ENCODE measurements at regions not wholly inside any gene's neighbourhood (a gene's known extent, or its start where the extent isn't known, plus 50 kb on each side); places are given as distances from the start of the nearest gene placed in this dataset.
A peak's percentile ranks its signal among the peaks of the same experiment; 100 is the strongest.

DNA sequence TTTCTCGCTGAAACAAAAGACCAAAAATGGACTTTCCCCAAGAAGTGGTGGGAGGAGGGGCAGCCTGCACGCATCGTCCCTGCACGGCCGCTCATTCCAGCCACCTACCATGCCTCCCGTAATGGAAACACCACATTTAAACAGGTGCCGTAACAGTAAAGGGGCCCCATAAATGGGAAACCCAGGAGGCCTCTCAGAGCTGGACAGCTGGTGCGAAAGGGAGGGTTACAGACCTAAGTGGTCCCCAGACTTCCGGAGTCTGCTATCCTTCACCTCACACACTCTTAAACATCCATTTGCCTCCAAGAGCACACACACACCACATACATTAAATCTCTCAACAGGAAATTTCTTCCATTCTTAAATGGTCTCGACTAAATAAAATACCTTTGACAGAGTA lies 120.7 kb upstream of the SOD1 start:
- no peaks in the 10 kb centered on the region for H3K4me1 ChIP-seq (ENCODE audit: insufficient read depth)
- no peak for TF ChIP-seq EZH2phosphoT487 (IDR thresholded peaks at IDR 0.05; ENCODE audit: low read depth, severe bottlenecking, unreplicated experiment)
- TF ChIP-seq EZH2 (IDR thresholded peaks at IDR 0.05; ENCODE audit: borderline replicate concordance), result no peak
- TF ChIP-seq, protein P1, sequence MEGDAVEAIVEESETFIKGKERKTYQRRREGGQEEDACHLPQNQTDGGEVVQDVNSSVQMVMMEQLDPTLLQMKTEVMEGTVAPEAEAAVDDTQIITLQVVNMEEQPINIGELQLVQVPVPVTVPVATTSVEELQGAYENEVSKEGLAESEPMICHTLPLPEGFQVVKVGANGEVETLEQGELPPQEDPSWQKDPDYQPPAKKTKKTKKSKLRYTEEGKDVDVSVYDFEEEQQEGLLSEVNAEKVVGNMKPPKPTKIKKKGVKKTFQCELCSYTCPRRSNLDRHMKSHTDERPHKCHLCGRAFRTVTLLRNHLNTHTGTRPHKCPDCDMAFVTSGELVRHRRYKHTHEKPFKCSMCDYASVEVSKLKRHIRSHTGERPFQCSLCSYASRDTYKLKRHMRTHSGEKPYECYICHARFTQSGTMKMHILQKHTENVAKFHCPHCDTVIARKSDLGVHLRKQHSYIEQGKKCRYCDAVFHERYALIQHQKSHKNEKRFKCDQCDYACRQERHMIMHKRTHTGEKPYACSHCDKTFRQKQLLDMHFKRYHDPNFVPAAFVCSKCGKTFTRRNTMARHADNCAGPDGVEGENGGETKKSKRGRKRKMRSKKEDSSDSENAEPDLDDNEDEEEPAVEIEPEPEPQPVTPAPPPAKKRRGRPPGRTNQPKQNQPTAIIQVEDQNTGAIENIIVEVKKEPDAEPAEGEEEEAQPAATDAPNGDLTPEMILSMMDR (IDR thresholded peaks at IDR 0.05; ENCODE audit: poor library complexity), result no peak
- no peaks in the 10 kb centered on the region for H3K9me2 ChIP-seq (replicated peaks; ENCODE audit: insufficient read depth)
- no peak overlapping the region for H2AFZ ChIP-seq
- no peaks in the 10 kb centered on the region for H3K27me3 ChIP-seq
- DNase-seq (ENCODE audit: low spot score), result peak; percentile 65
- no peaks in the 10 kb centered on the region for H3K9me3 ChIP-seq (ENCODE audit: low read depth)
- H3K79me2 ChIP-seq, result no peaks in the 10 kb centered on the region
- H3K4me2 ChIP-seq, result peak overlapping the region; percentile 50
- peak overlapping the region; percentile 72 for H3K27ac ChIP-seq
- no peak overlapping the region for H3K4me3 ChIP-seq
- no peaks in the 10 kb centered on the region for H3K36me3 ChIP-seq (replicated peaks; ENCODE audit: insufficient read depth, low read depth)
- H4K20me1 ChIP-seq (ENCODE audit: insufficient read depth, poor library complexity, severe bottlenecking), result no peaks in the 10 kb centered on the region
- 47% methylated on average over 10 of the region's 10 CpGs for WGBS (ENCODE audit: low lambda C conversion rate, missing lambda C conversion rate)

DNA sequence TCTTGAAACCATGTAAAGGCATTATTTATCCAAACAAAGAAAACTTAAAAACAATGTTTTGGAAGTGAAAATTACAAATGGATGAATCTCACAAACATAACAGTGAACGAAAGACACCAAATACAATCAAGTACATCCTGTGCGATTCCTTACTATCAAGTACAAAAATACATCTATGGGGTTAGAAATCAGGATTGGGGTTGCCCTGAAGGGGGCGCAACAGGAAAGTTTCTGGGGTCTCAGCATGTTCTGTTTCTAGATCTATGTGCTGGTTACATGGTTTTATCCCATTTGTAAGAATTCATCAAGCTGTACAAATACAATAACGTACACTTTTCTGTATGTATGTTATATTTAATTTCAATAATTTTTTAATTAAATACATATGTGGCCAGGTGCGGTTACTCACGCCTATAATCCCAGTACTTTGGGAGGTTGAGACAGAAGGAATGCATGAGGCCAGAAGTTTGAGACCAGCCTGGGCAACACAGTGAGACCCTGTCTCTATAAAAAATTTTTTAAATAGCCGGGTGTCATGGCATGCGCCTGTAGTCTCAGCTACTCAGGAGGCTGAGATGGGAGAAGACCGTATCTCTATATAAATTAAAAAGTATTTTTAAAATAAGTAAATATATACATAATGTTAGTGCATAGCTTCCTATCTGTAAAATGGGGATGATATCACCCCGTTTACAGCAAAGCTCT lies 121.5 kb upstream of the SOD1 start:
- 77% methylated on average over 10 of the region's 10 CpGs for WGBS (ENCODE audit: low lambda C conversion rate, missing lambda C conversion rate)
- Histone ChIP-seq H3K4me1 (ENCODE audit: insufficient read depth) (no peaks in the 10 kb centered on the region), H3K9me2 (replicated peaks; ENCODE audit: insufficient read depth) (no peaks in the 10 kb centered on the region), H4K20me1 (ENCODE audit: insufficient read depth, poor library complexity, severe bottlenecking) (no peaks in the 10 kb centered on the region), H3K27me3 (no peaks in the 10 kb centered on the region), H3K4me2 (peak overlapping the region; percentile 50), H3K4me3 (no peak overlapping the region), H3K9me3 (ENCODE audit: low read depth) (no peaks in the 10 kb centered on the region), H3K36me3 (replicated peaks; ENCODE audit: insufficient read depth, low read depth) (no peaks in the 10 kb centered on the region), H2AFZ (no peak overlapping the region), H3K79me2 (no peaks in the 10 kb centered on the region), H3K27ac (peak overlapping the region; percentile 72)
- TF ChIP-seq EZH2phosphoT487 (IDR thresholded peaks at IDR 0.05; ENCODE audit: low read depth, severe bottlenecking, unreplicated experiment) (no peak), EZH2 (IDR thresholded peaks at IDR 0.05; ENCODE audit: borderline replicate concordance) (no peak)
- TF ChIP-seq, protein P1 (IDR thresholded peaks at IDR 0.05; ENCODE audit: poor library complexity), result peak; percentile 19
- no peak for DNase-seq (ENCODE audit: low spot score)

DNA sequence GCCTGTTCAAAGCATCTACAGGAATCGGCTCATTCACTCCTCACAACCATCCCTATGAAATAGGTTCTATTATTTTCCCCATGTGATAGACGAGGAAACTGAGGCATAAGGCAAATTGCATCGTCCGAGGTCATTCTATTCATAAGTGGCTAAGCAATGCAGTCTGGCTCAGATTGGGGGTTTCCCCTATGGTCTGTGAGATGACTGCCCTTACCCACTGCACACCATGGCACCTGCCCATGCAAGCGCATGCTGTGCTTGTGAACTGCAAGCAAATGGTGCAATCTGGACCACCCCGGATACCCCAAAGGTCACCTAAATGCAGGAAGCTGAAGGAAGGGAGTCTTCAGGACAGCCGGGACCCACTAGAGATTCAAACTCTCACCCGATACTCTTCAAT lies 123.4 kb upstream of the SOD1 start:
- no peak overlapping the region for H3K27ac ChIP-seq
- H3K4me1 ChIP-seq (ENCODE audit: insufficient read depth), result no peaks in the 10 kb centered on the region
- no peaks in the 10 kb centered on the region for H3K36me3 ChIP-seq (replicated peaks; ENCODE audit: insufficient read depth, low read depth)
- DNase-seq (ENCODE audit: low spot score), result no peak
- no peak overlapping the region for H2AFZ ChIP-seq
- H3K79me2 ChIP-seq, result no peaks in the 10 kb centered on the region
- no peaks in the 10 kb centered on the region for H4K20me1 ChIP-seq (ENCODE audit: insufficient read depth, poor library complexity, severe bottlenecking)
- H3K9me2 ChIP-seq (replicated peaks; ENCODE audit: insufficient read depth), result no peaks in the 10 kb centered on the region
- H3K4me2 ChIP-seq, result no peak overlapping the region
- WGBS (ENCODE audit: low lambda C conversion rate, missing lambda C conversion rate), result 96% methylated on average over 8 of the region's 8 CpGs
- no peak overlapping the region for H3K4me3 ChIP-seq
- no peaks in the 10 kb centered on the region for H3K27me3 ChIP-seq
- no peaks in the 10 kb centered on the region for H3K9me3 ChIP-seq (ENCODE audit: low read depth)
- TF ChIP-seq, protein P1 (IDR thresholded peaks at IDR 0.05; ENCODE audit: poor library complexity), result no peak
- no peak for TF ChIP-seq EZH2phosphoT487 (IDR thresholded peaks at IDR 0.05; ENCODE audit: low read depth, severe bottlenecking, unreplicated experiment)
- no peak for TF ChIP-seq EZH2 (IDR thresholded peaks at IDR 0.05; ENCODE audit: borderline replicate concordance)

Data from hepatocyte (in vitro differentiated cells).